ENCODE measurements at regions not wholly inside any gene's neighbourhood (a gene's known extent, or its start where the extent isn't known, plus 50 kb on each side); places are given as distances from the start of the nearest gene placed in this dataset.

- TF ChIP-seq, protein P1, sequence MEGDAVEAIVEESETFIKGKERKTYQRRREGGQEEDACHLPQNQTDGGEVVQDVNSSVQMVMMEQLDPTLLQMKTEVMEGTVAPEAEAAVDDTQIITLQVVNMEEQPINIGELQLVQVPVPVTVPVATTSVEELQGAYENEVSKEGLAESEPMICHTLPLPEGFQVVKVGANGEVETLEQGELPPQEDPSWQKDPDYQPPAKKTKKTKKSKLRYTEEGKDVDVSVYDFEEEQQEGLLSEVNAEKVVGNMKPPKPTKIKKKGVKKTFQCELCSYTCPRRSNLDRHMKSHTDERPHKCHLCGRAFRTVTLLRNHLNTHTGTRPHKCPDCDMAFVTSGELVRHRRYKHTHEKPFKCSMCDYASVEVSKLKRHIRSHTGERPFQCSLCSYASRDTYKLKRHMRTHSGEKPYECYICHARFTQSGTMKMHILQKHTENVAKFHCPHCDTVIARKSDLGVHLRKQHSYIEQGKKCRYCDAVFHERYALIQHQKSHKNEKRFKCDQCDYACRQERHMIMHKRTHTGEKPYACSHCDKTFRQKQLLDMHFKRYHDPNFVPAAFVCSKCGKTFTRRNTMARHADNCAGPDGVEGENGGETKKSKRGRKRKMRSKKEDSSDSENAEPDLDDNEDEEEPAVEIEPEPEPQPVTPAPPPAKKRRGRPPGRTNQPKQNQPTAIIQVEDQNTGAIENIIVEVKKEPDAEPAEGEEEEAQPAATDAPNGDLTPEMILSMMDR (IDR thresholded peaks at IDR 0.05) = no peak
- TF ChIP-seq POLR2A (IDR thresholded peaks at IDR 0.05) = no peak
These were observed 726.1 kb upstream of the NRXN1 start for GRCh38 chr2:51758081-51758480.
